ENCODE measurements at regions not wholly inside any gene's neighbourhood (a gene's known extent, or its start where the extent isn't known, plus 50 kb on each side); places are given as distances from the start of the nearest gene placed in this dataset.

- Mint-ChIP-seq H3K27ac (ENCODE audit: low read depth, unreplicated experiment) (no peak overlapping the region), H3K4me1 (ENCODE audit: insufficient read depth, unreplicated experiment) (no peaks in the 10 kb centered on the region), H3K36me3 (ENCODE audit: insufficient read depth, unreplicated experiment) (no peaks in the 10 kb centered on the region), H3K27me3 (ENCODE audit: insufficient read depth, unreplicated experiment) (peaks cover 14% of the 10 kb centered on the region), H3K4me3 (ENCODE audit: unreplicated experiment) (no peak overlapping the region), H3K9me3 (ENCODE audit: unreplicated experiment) (no peaks in the 10 kb centered on the region)
- intact Hi-C loops (cut with micrococcal nuclease) = no loop called here
- DNase-seq (ENCODE audit: unreplicated experiment) = no peak
- BruUV-seq (replicated peaks) = no TSS peak
- CTCF ChIA-PET = no interaction called here
- POLR2A ChIA-PET = no interaction called here
- TF ChIP-seq CTCF (IDR thresholded peaks at IDR 0.05; ENCODE audit: unreplicated experiment) = no peak
These were observed 575.6 kb downstream of the INSC start for GRCh38 chr11:15690320-15690719.

DNA sequence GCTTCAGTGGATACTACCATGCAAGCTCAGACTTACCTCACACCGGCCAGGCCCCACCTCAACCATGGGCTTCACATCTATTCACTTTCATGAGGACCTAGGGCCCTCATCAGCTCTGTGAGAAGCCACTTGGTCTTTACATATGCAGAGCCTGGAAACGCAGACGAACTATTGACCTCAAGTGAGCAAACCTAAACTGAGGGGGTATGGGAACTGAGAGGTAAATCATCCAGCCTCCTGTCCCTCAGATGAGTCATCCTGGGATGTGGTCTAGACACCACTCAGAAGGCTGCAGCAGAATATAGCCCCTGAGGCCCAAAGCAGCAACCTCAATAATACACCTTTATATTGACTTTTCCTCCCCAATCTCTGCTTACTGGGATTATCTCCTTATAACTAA, 578.0 kb downstream of the INSC start:
- H3K9me3 Mint-ChIP-seq (ENCODE audit: unreplicated experiment) = no peaks in the 10 kb centered on the region
- ChIA-PET CTCF (interaction anchor here (0.7 kb wide), 1 partner anchor 887 kb away, joined by 3 read pairs; no protein-coding TSS in a partner anchor), POLR2A (no interaction called here)
- no peak overlapping the region for H3K4me3 Mint-ChIP-seq (ENCODE audit: unreplicated experiment)
- DNase-seq (ENCODE audit: unreplicated experiment) = peak; percentile 6
- no peak for TF ChIP-seq CTCF (IDR thresholded peaks at IDR 0.05; ENCODE audit: unreplicated experiment)
- intact Hi-C loops (cut with micrococcal nuclease) = no loop called here
- no peaks in the 10 kb centered on the region for H3K36me3 Mint-ChIP-seq (ENCODE audit: insufficient read depth, unreplicated experiment)
- BruUV-seq (replicated peaks) = no TSS peak
- no peak overlapping the region for H3K27ac Mint-ChIP-seq (ENCODE audit: low read depth, unreplicated experiment)
- no peaks in the 10 kb centered on the region for H3K4me1 Mint-ChIP-seq (ENCODE audit: insufficient read depth, unreplicated experiment)
- H3K27me3 Mint-ChIP-seq (ENCODE audit: insufficient read depth, unreplicated experiment) = peaks cover 30% of the 10 kb centered on the region

DNA sequence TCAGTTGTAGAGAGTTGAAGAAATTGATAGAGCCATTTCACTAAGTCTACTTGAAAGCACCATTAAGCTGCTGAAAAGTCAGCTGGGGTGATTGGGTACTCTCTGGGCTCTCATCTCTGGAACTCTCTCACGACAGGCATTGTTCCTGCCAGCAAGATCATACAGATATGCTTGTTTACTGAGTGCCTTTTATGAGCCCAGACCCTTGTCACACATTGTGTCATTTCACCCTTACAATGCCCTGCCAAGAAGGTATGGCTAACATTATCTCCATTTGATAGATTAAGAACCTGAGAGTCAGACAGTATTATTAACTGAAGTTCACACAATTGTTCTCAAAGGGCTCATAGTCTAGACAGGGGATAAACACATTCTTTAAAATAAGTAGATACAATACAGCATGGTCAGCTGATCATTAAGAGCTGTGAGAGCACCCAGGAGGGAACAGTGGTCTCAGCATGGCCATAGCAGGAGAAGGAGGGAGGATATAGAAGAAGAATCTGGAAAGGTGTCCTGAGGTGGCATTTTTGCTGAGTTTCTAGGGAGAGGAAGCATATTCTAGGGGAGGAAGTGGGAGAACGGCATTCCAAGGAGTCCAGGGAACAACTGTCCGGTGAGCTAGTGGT, 580.5 kb downstream of the INSC start:
- no peak for DNase-seq (ENCODE audit: unreplicated experiment)
- ChIA-PET POLR2A (interaction anchor here (0.7 kb wide), 2 partner anchors 15 to 41 kb away, joined by 3 read pairs; no protein-coding TSS in a partner anchor), CTCF (interaction anchor here (1.2 kb wide), 1 partner anchor 77 kb away, joined by 3 read pairs; no protein-coding TSS in a partner anchor)
- Mint-ChIP-seq H3K4me3 (ENCODE audit: unreplicated experiment) (no peak overlapping the region), H3K36me3 (ENCODE audit: insufficient read depth, unreplicated experiment) (no peaks in the 10 kb centered on the region), H3K27ac (ENCODE audit: low read depth, unreplicated experiment) (no peak overlapping the region), H3K9me3 (ENCODE audit: unreplicated experiment) (no peaks in the 10 kb centered on the region), H3K27me3 (ENCODE audit: insufficient read depth, unreplicated experiment) (peaks cover 34% of the 10 kb centered on the region), H3K4me1 (ENCODE audit: insufficient read depth, unreplicated experiment) (no peaks in the 10 kb centered on the region)
- no TSS peak for BruUV-seq (replicated peaks)
- TF ChIP-seq CTCF (IDR thresholded peaks at IDR 0.05; ENCODE audit: unreplicated experiment) = no peak
- intact Hi-C loops (cut with micrococcal nuclease) = no loop called here

GRCh38 chr11:15696069-15696468, 581.3 kb downstream of the INSC start:
- Mint-ChIP-seq H3K27me3 (ENCODE audit: insufficient read depth, unreplicated experiment) (peaks cover 35% of the 10 kb centered on the region), H3K27ac (ENCODE audit: low read depth, unreplicated experiment) (no peak overlapping the region), H3K9me3 (ENCODE audit: unreplicated experiment) (no peaks in the 10 kb centered on the region), H3K4me1 (ENCODE audit: insufficient read depth, unreplicated experiment) (no peaks in the 10 kb centered on the region), H3K36me3 (ENCODE audit: insufficient read depth, unreplicated experiment) (no peaks in the 10 kb centered on the region), H3K4me3 (ENCODE audit: unreplicated experiment) (no peak overlapping the region)
- no peak for DNase-seq (ENCODE audit: unreplicated experiment)
- ChIA-PET POLR2A (interaction anchor here (0.6 kb wide), 1 partner anchor 1091 kb away, joined by 3 read pairs; no protein-coding TSS in a partner anchor), CTCF (no interaction called here)
- no TSS peak for BruUV-seq (replicated peaks)
- intact Hi-C loops (cut with micrococcal nuclease) = no loop called here
- TF ChIP-seq CTCF (IDR thresholded peaks at IDR 0.05; ENCODE audit: unreplicated experiment) = no peak
